Stimulated activated CD8-positive, alpha-beta memory T cell treated with anti-CD3 and anti-CD28 coated beads, Interleukin-4, amount 100 ng/mL, for 24 hours (primary cell): ENCODE measurements at regions not wholly inside any gene's neighbourhood (a gene's known extent, or its start where the extent isn't known, plus 50 kb on each side); places are given as distances from the start of the nearest gene placed in this dataset.

Source experiments
- DNase-seq: peaks from one replicate; pipeline ENCODE4 v3.0.0-alpha.2; 2020; ENCODE audit warnings: low read depth

- no peak for DNase-seq
These were observed 193.9 kb downstream of the IRF8 start for GRCh38 chr16:86092586-86093480.

- DNase-seq = no peak
These were observed 195.1 kb downstream of the IRF8 start for GRCh38 chr16:86093801-86094750.

- DNase-seq = no peak
These were observed 196.3 kb downstream of the IRF8 start for GRCh38 chr16:86095131-86095752.

GRCh38 chr16:86095906-86096485 is 197.0 kb downstream of the IRF8 start:
- no peak for DNase-seq

GRCh38 chr16:86096850-86097249 is 197.9 kb downstream of the IRF8 start:
- DNase-seq = no peak

- DNase-seq = no peak
These were observed 200.4 kb downstream of the IRF8 start for GRCh38 chr16:86099326-86099725.

- DNase-seq = no peak
These were observed 201.5 kb downstream of the IRF8 start for GRCh38 chr16:86100205-86101136.

GRCh38 chr16:86101137-86101896 is 202.4 kb downstream of the IRF8 start:
- no peak for DNase-seq

GRCh38 chr16:86101897-86102157 is 202.9 kb downstream of the IRF8 start:
- DNase-seq = no peak

- DNase-seq = no peak
These were observed 204.4 kb downstream of the IRF8 start for GRCh38 chr16:86103320-86103719.

GRCh38 chr16:86104537-86105048 is 205.6 kb downstream of the IRF8 start:
- no peak for DNase-seq

GRCh38 chr16:86107215-86107825 is 208.4 kb downstream of the IRF8 start:
- no peak for DNase-seq

- no peak for DNase-seq
These were observed 209.1 kb downstream of the IRF8 start for GRCh38 chr16:86108062-86108461.

- DNase-seq = no peak
These were observed 211.2 kb downstream of the IRF8 start for GRCh38 chr16:86110134-86110533.

GRCh38 chr16:86110726-86111125 is 211.8 kb downstream of the IRF8 start:
- no peak for DNase-seq

- no peak for DNase-seq
These were observed 213.2 kb downstream of the IRF8 start for GRCh38 chr16:86112178-86112577.

- DNase-seq = no peak
These were observed 218.3 kb downstream of the IRF8 start for GRCh38 chr16:86117235-86117634.

GRCh38 chr16:86117756-86118155 is 218.8 kb downstream of the IRF8 start:
- DNase-seq = no peak

GRCh38 chr16:86118467-86119307 is 219.7 kb downstream of the IRF8 start:
- DNase-seq = no peak
